ENCODE measurements at regions not wholly inside any gene's neighbourhood (a gene's known extent, or its start where the extent isn't known, plus 50 kb on each side); places are given as distances from the start of the nearest gene placed in this dataset.

GRCh38 chr14:66405158-66405557 is 81.0 kb upstream of the CCDC196 start:
- TF ChIP-seq POLR2A (IDR thresholded peaks at IDR 0.05; ENCODE audit: low read length) (no peak), GATA1 (IDR thresholded peaks at IDR 0.05; ENCODE audit: low read depth, low read length) (no peak)

Measured in erythroblast (primary cell).